WTC11 (cell line): ENCODE measurements at regions not wholly inside any gene's neighbourhood (a gene's known extent, or its start where the extent isn't known, plus 50 kb on each side); places are given as distances from the start of the nearest gene placed in this dataset.

Experiments used
- ESRRA ChIP-seq: sonication (generic); formaldehyde crosslinking; IDR thresholded peaks from 2 replicates; pipeline ENCODE4 v1.8.1; 2022; ENCODE audit warnings: mild to moderate bottlenecking, missing genetic modification reagents, borderline replicate concordance
- ETV6 ChIP-seq: sonication (generic); formaldehyde crosslinking; IDR thresholded peaks from 2 replicates; pipeline ENCODE4 v1.8.1; 2022; ENCODE audit warnings: mild to moderate bottlenecking, missing genetic modification reagents
- JUN ChIP-seq: sonication (generic); formaldehyde crosslinking; IDR thresholded peaks from 2 replicates; pipeline ENCODE4 v1.8.0; 2023; ENCODE audit warnings: mild to moderate bottlenecking, missing genetic modification reagents
- SMAD3 ChIP-seq: sonication (generic); formaldehyde crosslinking; IDR thresholded peaks from 2 replicates; pipeline ENCODE4 v1.8.0; 2022; ENCODE audit warnings: missing genetic modification reagents, mild to moderate bottlenecking, borderline replicate concordance
- SOX15 ChIP-seq: fragments of 250-450 bp; sonication (Bioruptor Pico); IDR thresholded peaks from 2 replicates; pipeline ENCODE4 v1.9.0; 2021; ENCODE audit warnings: mild to moderate bottlenecking
- SP1 ChIP-seq: sonication (generic); formaldehyde crosslinking; conservative IDR thresholded peaks from 2 replicates; pipeline ENCODE4 v1.8.1; 2022; ENCODE audit warnings: missing genetic modification reagents
- TEAD4 ChIP-seq: sonication (generic); formaldehyde crosslinking; IDR thresholded peaks from 2 replicates; pipeline ENCODE4 v1.8.0; 2022; ENCODE audit warnings: mild to moderate bottlenecking, missing genetic modification reagents
- TP53 ChIP-seq: sonication (generic); formaldehyde crosslinking; IDR thresholded peaks from 2 replicates; pipeline ENCODE4 v1.8.1; 2023; ENCODE audit warnings: mild to moderate bottlenecking, missing genetic modification reagents
- ZNF121 ChIP-seq: sonication (generic); formaldehyde crosslinking; IDR thresholded peaks from 2 replicates; pipeline ENCODE4 v1.8.0; 2023; ENCODE audit warnings: missing genetic modification reagents
- ZNF263 ChIP-seq: sonication (generic); formaldehyde crosslinking; IDR thresholded peaks from 2 replicates; pipeline ENCODE4 v1.8.1; 2022; ENCODE audit warnings: low read depth, mild to moderate bottlenecking, moderate library complexity, missing genetic modification reagents
- TF ChIP-seq, protein P1 (sequence below): fragments of 200-600 bp; IDR thresholded peaks from 2 replicates; pipeline ENCODE4 v1.8.0; 2022; ENCODE audit warnings: antibody characterized with exemption
- TF ChIP-seq, protein P2 (sequence below): sonication (generic); formaldehyde crosslinking; IDR thresholded peaks from 2 replicates; pipeline ENCODE4 v1.8.1; 2023; ENCODE audit warnings: mild to moderate bottlenecking, missing genetic modification reagents, borderline replicate concordance
- TF ChIP-seq, protein P3 (sequence below): fragments of 250-450 bp; sonication (Bioruptor Pico); IDR thresholded peaks from 2 replicates; pipeline ENCODE4 v1.8.0; 2021; ENCODE audit warnings: mild to moderate bottlenecking

DNA sequence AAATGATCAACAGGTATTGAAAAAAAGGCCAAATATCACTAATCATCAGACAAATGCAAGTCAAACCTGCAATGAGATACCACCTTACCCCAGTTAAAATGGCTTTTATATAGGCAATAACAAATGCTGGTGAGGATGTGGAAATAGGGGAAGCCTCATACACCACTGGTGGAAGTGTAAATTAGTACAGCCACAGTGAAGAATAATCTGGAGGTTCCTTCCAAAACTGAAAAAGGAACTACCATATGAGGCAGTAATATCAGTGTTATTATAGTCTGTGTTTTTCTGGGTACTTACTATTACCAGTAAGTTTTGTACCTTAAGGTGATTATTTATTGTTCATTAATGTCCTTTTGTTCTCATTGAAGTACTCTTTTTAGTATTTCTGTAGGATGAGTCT lies 201.3 kb downstream of the MRPL39 start:
- no peak for TF ChIP-seq ESRRA
- TF ChIP-seq, protein P1, sequence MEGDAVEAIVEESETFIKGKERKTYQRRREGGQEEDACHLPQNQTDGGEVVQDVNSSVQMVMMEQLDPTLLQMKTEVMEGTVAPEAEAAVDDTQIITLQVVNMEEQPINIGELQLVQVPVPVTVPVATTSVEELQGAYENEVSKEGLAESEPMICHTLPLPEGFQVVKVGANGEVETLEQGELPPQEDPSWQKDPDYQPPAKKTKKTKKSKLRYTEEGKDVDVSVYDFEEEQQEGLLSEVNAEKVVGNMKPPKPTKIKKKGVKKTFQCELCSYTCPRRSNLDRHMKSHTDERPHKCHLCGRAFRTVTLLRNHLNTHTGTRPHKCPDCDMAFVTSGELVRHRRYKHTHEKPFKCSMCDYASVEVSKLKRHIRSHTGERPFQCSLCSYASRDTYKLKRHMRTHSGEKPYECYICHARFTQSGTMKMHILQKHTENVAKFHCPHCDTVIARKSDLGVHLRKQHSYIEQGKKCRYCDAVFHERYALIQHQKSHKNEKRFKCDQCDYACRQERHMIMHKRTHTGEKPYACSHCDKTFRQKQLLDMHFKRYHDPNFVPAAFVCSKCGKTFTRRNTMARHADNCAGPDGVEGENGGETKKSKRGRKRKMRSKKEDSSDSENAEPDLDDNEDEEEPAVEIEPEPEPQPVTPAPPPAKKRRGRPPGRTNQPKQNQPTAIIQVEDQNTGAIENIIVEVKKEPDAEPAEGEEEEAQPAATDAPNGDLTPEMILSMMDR, result no peak
- TF ChIP-seq, protein P2, sequence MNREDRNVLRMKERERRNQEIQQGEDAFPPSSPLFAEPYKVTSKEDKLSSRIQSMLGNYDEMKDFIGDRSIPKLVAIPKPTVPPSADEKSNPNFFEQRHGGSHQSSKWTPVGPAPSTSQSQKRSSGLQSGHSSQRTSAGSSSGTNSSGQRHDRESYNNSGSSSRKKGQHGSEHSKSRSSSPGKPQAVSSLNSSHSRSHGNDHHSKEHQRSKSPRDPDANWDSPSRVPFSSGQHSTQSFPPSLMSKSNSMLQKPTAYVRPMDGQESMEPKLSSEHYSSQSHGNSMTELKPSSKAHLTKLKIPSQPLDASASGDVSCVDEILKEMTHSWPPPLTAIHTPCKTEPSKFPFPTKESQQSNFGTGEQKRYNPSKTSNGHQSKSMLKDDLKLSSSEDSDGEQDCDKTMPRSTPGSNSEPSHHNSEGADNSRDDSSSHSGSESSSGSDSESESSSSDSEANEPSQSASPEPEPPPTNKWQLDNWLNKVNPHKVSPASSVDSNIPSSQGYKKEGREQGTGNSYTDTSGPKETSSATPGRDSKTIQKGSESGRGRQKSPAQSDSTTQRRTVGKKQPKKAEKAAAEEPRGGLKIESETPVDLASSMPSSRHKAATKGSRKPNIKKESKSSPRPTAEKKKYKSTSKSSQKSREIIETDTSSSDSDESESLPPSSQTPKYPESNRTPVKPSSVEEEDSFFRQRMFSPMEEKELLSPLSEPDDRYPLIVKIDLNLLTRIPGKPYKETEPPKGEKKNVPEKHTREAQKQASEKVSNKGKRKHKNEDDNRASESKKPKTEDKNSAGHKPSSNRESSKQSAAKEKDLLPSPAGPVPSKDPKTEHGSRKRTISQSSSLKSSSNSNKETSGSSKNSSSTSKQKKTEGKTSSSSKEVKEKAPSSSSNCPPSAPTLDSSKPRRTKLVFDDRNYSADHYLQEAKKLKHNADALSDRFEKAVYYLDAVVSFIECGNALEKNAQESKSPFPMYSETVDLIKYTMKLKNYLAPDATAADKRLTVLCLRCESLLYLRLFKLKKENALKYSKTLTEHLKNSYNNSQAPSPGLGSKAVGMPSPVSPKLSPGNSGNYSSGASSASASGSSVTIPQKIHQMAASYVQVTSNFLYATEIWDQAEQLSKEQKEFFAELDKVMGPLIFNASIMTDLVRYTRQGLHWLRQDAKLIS (CRISPR knock-in tag), result no peak
- no peak for TF ChIP-seq SP1 (CRISPR knock-in tag)
- TF ChIP-seq, protein P3, sequence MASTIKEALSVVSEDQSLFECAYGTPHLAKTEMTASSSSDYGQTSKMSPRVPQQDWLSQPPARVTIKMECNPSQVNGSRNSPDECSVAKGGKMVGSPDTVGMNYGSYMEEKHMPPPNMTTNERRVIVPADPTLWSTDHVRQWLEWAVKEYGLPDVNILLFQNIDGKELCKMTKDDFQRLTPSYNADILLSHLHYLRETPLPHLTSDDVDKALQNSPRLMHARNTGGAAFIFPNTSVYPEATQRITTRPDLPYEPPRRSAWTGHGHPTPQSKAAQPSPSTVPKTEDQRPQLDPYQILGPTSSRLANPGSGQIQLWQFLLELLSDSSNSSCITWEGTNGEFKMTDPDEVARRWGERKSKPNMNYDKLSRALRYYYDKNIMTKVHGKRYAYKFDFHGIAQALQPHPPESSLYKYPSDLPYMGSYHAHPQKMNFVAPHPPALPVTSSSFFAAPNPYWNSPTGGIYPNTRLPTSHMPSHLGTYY, result no peak
- no peak for TF ChIP-seq ZNF263 (CRISPR knock-in tag)
- no peak for TF ChIP-seq SMAD3
- no peak for TF ChIP-seq ETV6
- no peak for TF ChIP-seq JUN (CRISPR knock-in tag)
- no peak for TF ChIP-seq SOX15 (CRISPR knock-in tag)
- no peak for TF ChIP-seq TP53 (CRISPR knock-in tag)
- TF ChIP-seq ZNF121 (CRISPR knock-in tag), result no peak
- no peak for TF ChIP-seq TEAD4 (CRISPR knock-in tag)
